CD8-positive, alpha-beta memory T cell (primary cell): ENCODE measurements at regions not wholly inside any gene's neighbourhood (a gene's known extent, or its start where the extent isn't known, plus 50 kb on each side); places are given as distances from the start of the nearest gene placed in this dataset.

Experiments used
- CTCF ChIA-PET: fragments of 350-600 bp; sonication (Branson Sonifier 250); formaldehyde crosslinking; loops from one replicate; lab custom pipeline; 2021; ENCODE audit warnings: antibody characterized with exemption; lab: Charles Lee
- POLR2A ChIA-PET: fragments of 350-600 bp; sonication (Branson Sonifier 250); formaldehyde crosslinking; loops from one replicate; lab custom pipeline; 2021; ENCODE audit warnings: antibody characterized with exemption; lab: Charles Lee
- DNase-seq, 5 donors: peaks; one replicate each; pipeline versions ENCODE4 v3.0.0 to v3.0.0-alpha.2; 2020 to 2022; ENCODE audit warnings: mixed read lengths in 1 of 5
- H3K27ac ChIP-seq: one replicate; pipeline ENCODE4 v1.7.0; 2013; ENCODE audit warnings: low read depth, mild to moderate bottlenecking, low read length, moderate library complexity
- H3K27me3 ChIP-seq: 2 replicates; pipeline ENCODE4 v1.7.0; 2013; ENCODE audit warnings: low read length, mild to moderate bottlenecking; ENCODE audit not compliant: insufficient read depth, poor library complexity, severe bottlenecking
- H3K36me3 ChIP-seq: 2 replicates; pipeline ENCODE4 v1.7.0; 2013; ENCODE audit warnings: mild to moderate bottlenecking, low read length, moderate library complexity; ENCODE audit not compliant: insufficient read depth
- H3K4me1 ChIP-seq: 2 replicates; pipeline ENCODE4 v1.7.0; 2013; ENCODE audit warnings: mild to moderate bottlenecking, low read length, moderate library complexity; ENCODE audit not compliant: insufficient read depth
- H3K4me3 ChIP-seq: 2 replicates; pipeline ENCODE4 v1.7.0; 2013; ENCODE audit warnings: mild to moderate bottlenecking, low read length
- H3K9me3 ChIP-seq: 2 replicates; pipeline ENCODE4 v1.7.0; 2013; ENCODE audit warnings: mild to moderate bottlenecking, low read length
- H3K27ac Mint-ChIP-seq, 8 donors: one replicate each; pipeline ENCODE4 v1.8.0; 2020 to 2021; ENCODE audit warnings: mixed read lengths in 8 of 8, mild to moderate bottlenecking in 6 of 8, inconsistent platforms in 3 of 8, moderate library complexity in 3 of 8
- H3K27me3 Mint-ChIP-seq, 2 donors: one replicate each; pipeline ENCODE4 v1.8.0; 2020 to 2021; ENCODE audit warnings: mixed read lengths in 2 of 2, mild to moderate bottlenecking in 1 of 2, moderate library complexity in 1 of 2
- H3K36me3 Mint-ChIP-seq, 3 donors: one replicate each; pipeline ENCODE4 v1.8.0; 2020 to 2021; ENCODE audit warnings: mixed read lengths in 3 of 3, inconsistent platforms in 1 of 3, mild to moderate bottlenecking in 1 of 3
- H3K4me1 Mint-ChIP-seq, 3 donors: one replicate each; pipeline ENCODE4 v1.8.0; 2020 to 2021; ENCODE audit warnings: mixed read lengths in 3 of 3, inconsistent platforms in 1 of 3, mild to moderate bottlenecking in 1 of 3
- H3K4me3 Mint-ChIP-seq, 7 donors: one replicate each; pipeline ENCODE4 v1.8.0; 2020 to 2021; ENCODE audit warnings: mixed read lengths in 7 of 7, mild to moderate bottlenecking in 6 of 7, moderate library complexity in 4 of 7, inconsistent platforms in 2 of 7
- H3K9me3 Mint-ChIP-seq, 5 donors: one replicate each; pipeline ENCODE4 v1.8.0; 2020 to 2022; ENCODE audit warnings: mixed read lengths in 5 of 5, mild to moderate bottlenecking in 3 of 5, moderate library complexity in 2 of 5, inconsistent platforms in 1 of 5

DNA sequence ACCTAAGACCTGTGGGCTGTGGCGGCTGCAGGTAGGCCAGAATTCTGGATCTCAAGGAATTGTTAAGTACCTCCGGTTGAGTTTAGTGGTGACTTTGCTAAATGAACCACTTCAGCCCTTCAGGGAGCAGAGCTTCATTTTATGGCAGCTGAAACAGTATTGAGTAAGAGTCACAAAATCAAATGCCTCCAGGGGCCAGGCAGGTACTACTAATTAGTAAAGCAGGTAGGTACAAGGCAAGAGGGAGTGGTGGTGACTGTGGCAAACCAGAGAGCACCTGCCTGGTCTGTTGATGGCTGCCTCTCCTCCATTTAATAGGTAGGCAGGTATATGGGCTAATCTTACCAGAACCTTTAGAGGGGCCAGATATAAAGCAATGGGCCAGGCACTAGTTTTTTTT lies 118.8 kb downstream of the EMX2 start:
- Histone ChIP-seq H3K4me1 (no peaks in the 10 kb centered on the region), H3K27me3 (no peaks in the 10 kb centered on the region), H3K27ac (no peak overlapping the region), H3K36me3 (no peaks in the 10 kb centered on the region), H3K9me3 (no peaks in the 10 kb centered on the region), H3K4me3 (no peak overlapping the region)
- H3K9me3 Mint-ChIP-seq: no peaks in the 10 kb centered on the region
- no peak for DNase-seq
- no peak overlapping the region for H3K27ac Mint-ChIP-seq
- POLR2A ChIA-PET: no interaction called here
- CTCF ChIA-PET: no interaction called here
- no peaks in the 10 kb centered on the region for H3K36me3 Mint-ChIP-seq
- peaks cover 0 to 4% (median 0%) of the 10 kb centered on the region in 3 donors for H3K4me1 Mint-ChIP-seq
- peaks cover 0 to 3% of the 10 kb centered on the region in 2 donors for H3K27me3 Mint-ChIP-seq
- no peak overlapping the region for H3K4me3 Mint-ChIP-seq

- Histone ChIP-seq H3K9me3 (no peaks in the 10 kb centered on the region), H3K27ac (no peak overlapping the region), H3K36me3 (no peaks in the 10 kb centered on the region), H3K4me1 (no peaks in the 10 kb centered on the region), H3K4me3 (no peak overlapping the region), H3K27me3 (no peaks in the 10 kb centered on the region)
- ChIA-PET POLR2A (no interaction called here), CTCF (no interaction called here)
- DNase-seq: no peak
- Mint-ChIP-seq H3K4me1 (peaks cover 0 to under 1% (median 0%) of the 10 kb centered on the region in 3 donors), H3K36me3 (no peaks in the 10 kb centered on the region), H3K27ac (no peak overlapping the region), H3K27me3 (peaks cover 0 to 8% of the 10 kb centered on the region in 2 donors), H3K4me3 (no peak overlapping the region), H3K9me3 (no peaks in the 10 kb centered on the region)
Observed at GRCh38 chr10:117662126-117662525, 119.6 kb downstream of the EMX2 start.

- H3K27me3 Mint-ChIP-seq: peaks cover 0 to 8% of the 10 kb centered on the region in 2 donors
- Histone ChIP-seq H3K9me3 (no peaks in the 10 kb centered on the region), H3K36me3 (no peaks in the 10 kb centered on the region), H3K27me3 (no peaks in the 10 kb centered on the region), H3K4me3 (no peak overlapping the region), H3K4me1 (no peaks in the 10 kb centered on the region), H3K27ac (no peak overlapping the region)
- no peak overlapping the region for H3K27ac Mint-ChIP-seq
- H3K36me3 Mint-ChIP-seq: no peaks in the 10 kb centered on the region
- no peaks in the 10 kb centered on the region for H3K4me1 Mint-ChIP-seq
- no peaks in the 10 kb centered on the region for H3K9me3 Mint-ChIP-seq
- no peak overlapping the region for H3K4me3 Mint-ChIP-seq
- POLR2A ChIA-PET: no interaction called here
- no peak for DNase-seq
- CTCF ChIA-PET: no interaction called here
Observed at GRCh38 chr10:117662751-117663540, 120.4 kb downstream of the EMX2 start.

DNA sequence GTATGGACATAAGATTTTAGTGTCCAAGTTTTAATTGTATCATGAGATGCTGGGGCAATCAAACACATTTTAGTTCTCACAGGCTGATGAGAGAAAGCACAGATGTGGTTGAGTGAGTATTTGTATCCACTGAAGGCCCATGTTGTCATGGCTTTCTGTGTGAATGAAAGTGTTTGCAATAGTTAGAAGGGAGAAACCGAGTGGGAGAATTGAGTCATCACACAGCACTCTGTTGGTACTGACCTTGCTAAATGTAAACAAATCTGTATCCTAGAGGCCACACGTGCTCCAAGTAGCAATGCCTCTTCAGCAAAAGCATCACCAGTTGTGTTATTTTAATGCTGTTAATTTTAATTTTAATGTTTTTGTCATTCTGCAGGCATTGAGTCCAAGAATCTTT lies 121.2 kb downstream of the EMX2 start:
- Mint-ChIP-seq H3K9me3 (no peaks in the 10 kb centered on the region), H3K4me3 (no peak overlapping the region), H3K4me1 (no peaks in the 10 kb centered on the region), H3K36me3 (no peaks in the 10 kb centered on the region), H3K27ac (no peak overlapping the region), H3K27me3 (peaks cover 0 to 6% of the 10 kb centered on the region in 2 donors)
- Histone ChIP-seq H3K27me3 (no peaks in the 10 kb centered on the region), H3K4me1 (no peaks in the 10 kb centered on the region), H3K9me3 (no peaks in the 10 kb centered on the region), H3K4me3 (no peak overlapping the region), H3K36me3 (no peaks in the 10 kb centered on the region), H3K27ac (no peak overlapping the region)
- POLR2A ChIA-PET: no interaction called here
- CTCF ChIA-PET: no interaction called here
- no peak for DNase-seq

DNA sequence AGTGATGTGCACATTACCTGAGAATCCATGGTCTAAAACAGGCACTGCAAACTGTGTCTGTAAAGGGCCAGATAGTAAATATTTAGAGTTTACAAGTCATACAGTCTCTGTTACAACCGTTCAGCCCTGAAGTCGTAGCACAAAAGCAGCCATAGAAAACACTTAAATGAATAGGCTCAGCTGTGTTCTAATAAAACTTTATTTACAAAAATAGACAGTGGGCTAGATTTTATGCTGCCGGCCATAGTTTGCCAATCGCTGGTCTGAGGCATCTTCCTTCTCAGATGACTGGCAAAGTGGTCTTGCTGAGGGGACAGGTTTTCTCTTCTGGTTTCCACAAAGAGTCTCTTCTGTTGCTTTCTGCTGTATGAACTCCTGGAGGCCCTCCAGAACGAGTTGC lies 121.7 kb downstream of the EMX2 start:
- Mint-ChIP-seq H3K27ac (no peak overlapping the region), H3K36me3 (no peaks in the 10 kb centered on the region), H3K9me3 (no peaks in the 10 kb centered on the region), H3K4me3 (no peak overlapping the region), H3K4me1 (no peaks in the 10 kb centered on the region), H3K27me3 (peaks cover 0 to 8% of the 10 kb centered on the region in 2 donors)
- no peak overlapping the region for H3K27ac ChIP-seq
- H3K27me3 ChIP-seq: no peaks in the 10 kb centered on the region
- no peak overlapping the region for H3K4me3 ChIP-seq
- H3K9me3 ChIP-seq: no peaks in the 10 kb centered on the region
- ChIA-PET POLR2A (no interaction called here), CTCF (no interaction called here)
- no peak for DNase-seq
- H3K4me1 ChIP-seq: no peaks in the 10 kb centered on the region
- H3K36me3 ChIP-seq: no peaks in the 10 kb centered on the region

DNA sequence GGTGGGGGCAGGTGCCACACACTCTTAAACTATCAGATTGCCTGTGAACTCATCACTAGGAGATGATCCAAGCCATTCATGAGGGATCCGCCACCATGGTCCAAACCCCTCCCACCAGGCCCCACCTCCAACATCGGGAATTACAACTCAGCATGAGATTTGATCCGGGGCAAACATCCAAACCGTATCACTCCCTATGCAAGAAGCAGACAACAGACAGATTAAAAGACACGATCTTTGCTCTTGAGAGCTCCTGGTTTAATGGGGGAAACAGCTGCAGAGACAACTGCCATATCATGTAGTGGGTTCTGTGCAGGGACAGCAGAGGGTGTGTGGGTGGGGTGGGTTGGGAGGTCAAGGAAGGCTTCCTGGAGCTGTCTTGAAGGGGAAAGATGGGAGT lies 123.6 kb downstream of the EMX2 start:
- CTCF ChIA-PET: no interaction called here

DNA sequence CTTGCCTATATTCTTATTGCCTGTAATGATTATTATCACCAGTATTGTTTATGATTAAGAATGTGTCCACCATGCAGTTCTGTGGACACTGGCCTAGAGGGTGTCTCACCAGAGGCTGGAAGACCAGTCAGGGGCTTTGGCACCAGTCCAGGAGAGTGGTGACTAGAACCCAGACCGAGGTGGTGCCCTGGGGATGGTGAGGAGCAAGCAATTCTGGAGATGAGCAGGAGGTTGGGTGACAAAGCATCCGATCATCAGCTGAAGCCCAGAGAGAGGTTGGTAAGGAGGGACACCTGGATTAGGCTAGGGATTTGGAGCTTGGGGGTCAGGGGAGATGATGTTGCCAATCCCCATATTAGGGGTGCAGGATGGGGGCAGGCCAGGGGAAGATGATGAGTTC lies 124.4 kb downstream of the EMX2 start:
- Histone ChIP-seq H3K4me3 (no peak overlapping the region), H3K27ac (no peak overlapping the region), H3K4me1 (no peaks in the 10 kb centered on the region), H3K9me3 (no peaks in the 10 kb centered on the region), H3K27me3 (no peaks in the 10 kb centered on the region), H3K36me3 (no peaks in the 10 kb centered on the region)
- Mint-ChIP-seq H3K9me3 (no peaks in the 10 kb centered on the region), H3K4me1 (no peaks in the 10 kb centered on the region), H3K4me3 (no peak overlapping the region), H3K27ac (no peak overlapping the region), H3K27me3 (peaks cover 0 to 10% of the 10 kb centered on the region in 2 donors), H3K36me3 (no peaks in the 10 kb centered on the region)
- no peak for DNase-seq
- CTCF ChIA-PET: no interaction called here
- POLR2A ChIA-PET: no interaction called here

More for the DNA sequence above, 123.6 kb downstream of the EMX2 start:
- H3K27me3 ChIP-seq: no peaks in the 10 kb centered on the region
- no peak overlapping the region for H3K27ac ChIP-seq
- POLR2A ChIA-PET: no interaction called here
- H3K9me3 ChIP-seq: no peaks in the 10 kb centered on the region
- no peak for DNase-seq
- H3K9me3 Mint-ChIP-seq: no peaks in the 10 kb centered on the region
- H3K4me1 Mint-ChIP-seq: no peaks in the 10 kb centered on the region
- H3K36me3 ChIP-seq: no peaks in the 10 kb centered on the region
- H3K4me3 Mint-ChIP-seq: no peak overlapping the region
- peaks cover 0 to 10% of the 10 kb centered on the region in 2 donors for H3K27me3 Mint-ChIP-seq
- H3K4me3 ChIP-seq: no peak overlapping the region
- no peak overlapping the region for H3K27ac Mint-ChIP-seq
- no peaks in the 10 kb centered on the region for H3K4me1 ChIP-seq
- H3K36me3 Mint-ChIP-seq: no peaks in the 10 kb centered on the region

DNA sequence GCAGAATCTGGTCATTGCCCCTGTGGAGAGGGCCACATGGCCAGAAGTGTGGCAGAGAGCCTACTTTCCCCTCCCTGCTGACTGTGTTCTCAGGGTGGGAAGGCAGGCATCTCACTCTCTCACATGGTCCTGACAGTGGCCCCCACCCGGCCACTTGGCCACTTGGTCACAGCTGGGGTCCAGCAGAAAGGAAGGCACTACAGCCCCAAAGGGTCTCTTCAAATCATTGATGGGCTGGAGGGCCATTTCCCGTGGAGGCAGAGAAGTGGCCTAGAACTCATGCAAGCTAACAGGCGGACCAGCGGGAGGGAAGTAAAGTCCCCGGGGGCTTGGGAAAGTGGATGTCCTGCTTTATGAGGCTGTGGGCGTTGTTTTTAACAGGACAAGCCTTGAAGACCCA lies 125.3 kb downstream of the EMX2 start:
- ChIA-PET CTCF (no interaction called here), POLR2A (no interaction called here)
- no peaks in the 10 kb centered on the region for H3K4me1 ChIP-seq
- no peak overlapping the region for H3K4me3 Mint-ChIP-seq
- H3K9me3 ChIP-seq: no peaks in the 10 kb centered on the region
- H3K27ac Mint-ChIP-seq: no peak overlapping the region
- no peaks in the 10 kb centered on the region for H3K4me1 Mint-ChIP-seq
- H3K36me3 ChIP-seq: no peaks in the 10 kb centered on the region
- no peak overlapping the region for H3K4me3 ChIP-seq
- no peaks in the 10 kb centered on the region for H3K27me3 ChIP-seq
- no peaks in the 10 kb centered on the region for H3K9me3 Mint-ChIP-seq
- no peak for DNase-seq
- H3K27me3 Mint-ChIP-seq: peaks cover 0 to 10% of the 10 kb centered on the region in 2 donors
- H3K36me3 Mint-ChIP-seq: no peaks in the 10 kb centered on the region
- H3K27ac ChIP-seq: no peak overlapping the region
